Prostate gland (tissue), 2 donors: ENCODE measurements at regions not wholly inside any gene's neighbourhood (a gene's known extent, or its start where the extent isn't known, plus 50 kb on each side); places are given as distances from the start of the nearest gene placed in this dataset.

Experiments used
- DNase-seq: peaks from one replicate; pipeline ENCODE4 v3.0.0-alpha.2; 2019; ENCODE audit warnings: low spot score
- H3K27ac ChIP-seq, 2 donors: fragments of 200-600 bp; sonication (generic); 2 replicates each; pipeline ENCODE4 v1.5.1; 2017 to 2019
- H3K27me3 ChIP-seq: fragments of 200-600 bp; sonication (generic); replicated peaks from 2 replicates; pipeline ENCODE4 v1.5.1; 2019; ENCODE audit not compliant: insufficient read depth
- H3K36me3 ChIP-seq, 2 donors: fragments of 200-600 bp; sonication (generic); 1 replicate in 1 of 2; 2 replicates in 1 of 2; pipeline versions ENCODE4 v1.5.1 to v1.8.1; 2017 to 2019
- H3K4me1 ChIP-seq: fragments of 200-600 bp; sonication (generic); replicated peaks from 2 replicates; pipeline ENCODE4 v1.5.1; 2019
- H3K4me3 ChIP-seq, 2 donors: fragments of 200-600 bp; sonication (generic); 2 replicates each; pipeline ENCODE4 v1.5.1; 2017 to 2019
- H3K9me3 ChIP-seq: fragments of 200-600 bp; sonication (generic); 2 replicates; pipeline ENCODE4 v1.5.1; 2017
- POLR2A ChIP-seq: fragments of 450-650 bp; IDR thresholded peaks from one replicate; pipeline ENCODE4 v1.6.1; 2016; ENCODE audit warnings: antibody characterized with exemption, mild to moderate bottlenecking
- POLR2AphosphoS5 ChIP-seq: sonication (generic); formaldehyde crosslinking; IDR thresholded peaks from one replicate; pipeline ENCODE4 v1.6.1; 2017; ENCODE audit warnings: antibody characterized with exemption
- WGBS: methylation state at CpG from one replicate; pipeline ENCODE4 v1.1.5; 2018; 5-methylcytosine and 5-hydroxymethylcytosine counted together
- intact Hi-C: fragments of 100-400 bp; cut with DNase I; formaldehyde crosslinking; loops from one replicate; pipeline ENCODE4 v1.14.2; 2022
- TF ChIP-seq, protein P1 (sequence below), 4 experiments: fragments of 200-600 bp in 2 of 4; fragments of 450-650 bp in 2 of 4; sonication (generic) in 2 of 4; IDR thresholded peaks; 1 replicate in 3 of 4; 2 replicates in 1 of 4; pipeline ENCODE4 v1.5.1; 2016 to 2019; ENCODE audit warnings: antibody characterized with exemption in 4 of 4, mild to moderate bottlenecking in 2 of 4, moderate library complexity in 2 of 4

DNA sequence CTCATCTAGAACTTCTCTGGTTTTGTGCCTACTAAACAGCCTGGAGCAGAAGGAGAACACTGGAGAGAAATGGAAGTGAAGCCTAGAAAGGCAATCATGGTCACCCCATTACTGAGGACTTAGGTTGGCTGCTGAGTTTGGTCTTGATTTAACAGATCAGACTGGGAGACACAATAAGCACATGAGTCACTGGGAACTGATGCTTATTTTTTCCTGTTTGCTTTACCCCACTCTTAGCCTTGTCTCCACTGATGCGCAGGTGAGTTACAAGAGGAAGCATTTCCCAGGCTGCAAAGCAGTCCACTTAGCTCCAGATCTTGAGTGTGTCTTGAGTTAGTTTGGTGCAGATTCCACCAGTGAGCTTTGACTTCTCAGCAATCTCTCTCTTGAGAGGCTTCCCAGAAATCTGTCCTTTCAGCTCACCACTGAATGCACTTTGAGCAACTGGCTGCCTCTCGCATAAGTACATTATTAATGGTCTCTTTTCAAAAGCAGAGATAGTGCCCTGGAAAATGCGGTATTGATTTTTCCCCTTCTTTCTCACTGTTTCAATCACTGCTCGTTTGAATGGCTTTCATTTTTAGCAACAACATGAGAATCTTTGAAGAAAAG lies 390.2 kb upstream of the SETBP1 start:
- H3K27ac ChIP-seq, result no peak overlapping the region
- TF ChIP-seq POLR2A (no peak), POLR2AphosphoS5 (no peak)
- TF ChIP-seq, protein P1, sequence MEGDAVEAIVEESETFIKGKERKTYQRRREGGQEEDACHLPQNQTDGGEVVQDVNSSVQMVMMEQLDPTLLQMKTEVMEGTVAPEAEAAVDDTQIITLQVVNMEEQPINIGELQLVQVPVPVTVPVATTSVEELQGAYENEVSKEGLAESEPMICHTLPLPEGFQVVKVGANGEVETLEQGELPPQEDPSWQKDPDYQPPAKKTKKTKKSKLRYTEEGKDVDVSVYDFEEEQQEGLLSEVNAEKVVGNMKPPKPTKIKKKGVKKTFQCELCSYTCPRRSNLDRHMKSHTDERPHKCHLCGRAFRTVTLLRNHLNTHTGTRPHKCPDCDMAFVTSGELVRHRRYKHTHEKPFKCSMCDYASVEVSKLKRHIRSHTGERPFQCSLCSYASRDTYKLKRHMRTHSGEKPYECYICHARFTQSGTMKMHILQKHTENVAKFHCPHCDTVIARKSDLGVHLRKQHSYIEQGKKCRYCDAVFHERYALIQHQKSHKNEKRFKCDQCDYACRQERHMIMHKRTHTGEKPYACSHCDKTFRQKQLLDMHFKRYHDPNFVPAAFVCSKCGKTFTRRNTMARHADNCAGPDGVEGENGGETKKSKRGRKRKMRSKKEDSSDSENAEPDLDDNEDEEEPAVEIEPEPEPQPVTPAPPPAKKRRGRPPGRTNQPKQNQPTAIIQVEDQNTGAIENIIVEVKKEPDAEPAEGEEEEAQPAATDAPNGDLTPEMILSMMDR (IDR thresholded peaks at IDR 0.05), result no peak
- no peaks in the 10 kb centered on the region for H3K9me3 ChIP-seq
- no peaks in the 10 kb centered on the region for H3K27me3 ChIP-seq
- H3K36me3 ChIP-seq, result no peaks in the 10 kb centered on the region
- no peaks in the 10 kb centered on the region for H3K4me1 ChIP-seq
- WGBS, result 89% methylated on average over 4 of the region's 4 CpGs
- DNase-seq, result no peak
- no peak overlapping the region for H3K4me3 ChIP-seq
- intact Hi-C loops, result no loop called here

DNA sequence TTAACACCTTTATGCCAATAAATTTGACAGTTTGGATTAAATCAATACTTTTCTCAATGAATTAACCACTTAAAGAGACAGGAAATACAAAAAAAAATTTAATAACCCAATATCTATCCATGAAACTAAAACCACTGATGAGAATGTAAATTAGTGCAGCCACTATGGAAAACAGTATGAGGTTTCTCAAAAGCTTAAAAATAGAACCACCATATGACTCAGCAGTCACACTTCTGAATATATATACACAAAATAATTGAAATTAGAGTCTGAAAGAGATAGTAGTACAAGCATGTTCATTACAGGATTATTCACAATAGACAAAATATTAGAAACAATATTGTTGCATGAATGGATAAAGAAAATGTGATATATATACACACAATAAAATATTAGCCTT lies 382.1 kb upstream of the SETBP1 start:
- Histone ChIP-seq H3K27me3 (no peaks in the 10 kb centered on the region), H3K36me3 (no peaks in the 10 kb centered on the region), H3K4me1 (no peaks in the 10 kb centered on the region), H3K27ac (no peak overlapping the region), H3K4me3 (no peak overlapping the region), H3K9me3 (no peaks in the 10 kb centered on the region)
- intact Hi-C loops, result no loop called here
- no peak for DNase-seq
- TF ChIP-seq POLR2A (no peak), POLR2AphosphoS5 (no peak)
- TF ChIP-seq, protein P1 (IDR thresholded peaks at IDR 0.05), result no peak

DNA sequence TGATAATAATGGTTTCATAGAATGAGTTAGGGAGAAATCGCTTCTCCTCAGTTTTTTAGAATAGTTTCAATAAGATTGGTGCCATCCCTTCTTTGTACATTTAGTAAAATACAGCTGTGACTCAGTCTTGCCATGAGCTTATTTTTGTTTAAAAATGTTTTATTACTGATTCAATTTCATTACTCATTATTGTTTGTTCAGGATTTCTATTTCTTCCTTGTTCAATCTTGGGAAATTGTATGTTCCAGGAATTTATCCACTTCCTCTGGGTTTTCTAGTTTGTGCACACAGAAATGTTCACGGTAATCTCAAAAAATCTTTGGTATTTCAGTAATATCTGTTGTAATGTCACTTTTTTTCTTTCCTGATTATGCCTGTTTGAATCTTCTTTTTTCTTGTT lies 371.5 kb upstream of the SETBP1 start:
- TF ChIP-seq, protein P1 (IDR thresholded peaks at IDR 0.05), result no peak
- TF ChIP-seq POLR2AphosphoS5 (no peak), POLR2A (no peak)
- Histone ChIP-seq H3K27ac (no peak overlapping the region), H3K4me3 (no peak overlapping the region), H3K27me3 (no peaks in the 10 kb centered on the region), H3K9me3 (no peaks in the 10 kb centered on the region), H3K36me3 (no peaks in the 10 kb centered on the region), H3K4me1 (no peaks in the 10 kb centered on the region)
- WGBS, result 87% methylated on average over 2 of the region's 2 CpGs
- intact Hi-C loops, result no loop called here
- DNase-seq, result no peak

DNA sequence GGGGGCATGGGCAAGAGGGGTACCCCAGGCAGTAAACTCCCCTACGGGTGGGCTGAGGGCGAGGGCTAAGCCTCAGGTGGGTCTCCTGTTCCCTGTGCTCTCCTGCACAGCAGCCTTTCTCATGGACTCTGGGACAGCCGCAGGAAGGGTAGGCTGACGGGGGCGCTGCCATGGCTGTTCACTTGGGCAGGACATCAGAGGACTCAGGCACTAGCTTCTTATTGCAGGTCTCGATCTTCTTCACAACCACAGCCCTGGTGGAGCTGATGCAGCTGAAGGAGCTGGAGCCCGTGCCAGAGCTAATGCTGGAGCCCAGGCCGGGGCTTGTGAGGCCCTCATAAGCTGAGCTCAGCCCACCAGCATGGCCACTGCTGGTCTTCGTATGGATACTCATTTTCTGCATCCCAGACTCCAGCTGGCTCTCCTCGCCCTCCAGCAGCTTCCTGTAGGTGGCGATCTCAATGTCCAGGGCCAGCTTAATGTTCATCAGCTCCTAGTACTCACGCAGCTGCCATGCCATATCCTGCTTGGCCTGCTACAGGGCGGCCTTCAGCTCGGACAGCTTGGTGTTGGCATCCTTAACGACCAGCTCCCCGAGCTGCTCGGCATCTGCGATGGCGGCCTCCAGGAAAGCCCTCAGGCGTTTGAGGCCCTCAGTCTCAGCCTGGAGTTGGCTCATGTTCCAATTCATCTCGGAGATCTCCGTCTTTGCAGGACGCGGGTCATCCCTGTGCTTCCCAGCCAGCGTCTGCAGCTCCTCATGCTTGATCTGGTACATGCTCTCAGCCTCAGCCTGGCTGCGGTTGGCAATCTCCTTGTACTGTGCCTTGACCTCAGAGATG lies 359.8 kb upstream of the SETBP1 start:
- Histone ChIP-seq H3K36me3 (no peaks in the 10 kb centered on the region), H3K27ac (no peak overlapping the region), H3K4me1 (no peaks in the 10 kb centered on the region), H3K4me3 (no peak overlapping the region), H3K9me3 (no peaks in the 10 kb centered on the region), H3K27me3 (no peaks in the 10 kb centered on the region)
- intact Hi-C loops, result no loop called here
- 94% methylated on average over 26 of the region's 26 CpGs for WGBS
- TF ChIP-seq, protein P1 (IDR thresholded peaks at IDR 0.05), result no peak
- TF ChIP-seq POLR2A (no peak), POLR2AphosphoS5 (no peak)
- no peak for DNase-seq
